ENCODE measurements at regions not wholly inside any gene's neighbourhood (a gene's known extent, or its start where the extent isn't known, plus 50 kb on each side); places are given as distances from the start of the nearest gene placed in this dataset.

DNA sequence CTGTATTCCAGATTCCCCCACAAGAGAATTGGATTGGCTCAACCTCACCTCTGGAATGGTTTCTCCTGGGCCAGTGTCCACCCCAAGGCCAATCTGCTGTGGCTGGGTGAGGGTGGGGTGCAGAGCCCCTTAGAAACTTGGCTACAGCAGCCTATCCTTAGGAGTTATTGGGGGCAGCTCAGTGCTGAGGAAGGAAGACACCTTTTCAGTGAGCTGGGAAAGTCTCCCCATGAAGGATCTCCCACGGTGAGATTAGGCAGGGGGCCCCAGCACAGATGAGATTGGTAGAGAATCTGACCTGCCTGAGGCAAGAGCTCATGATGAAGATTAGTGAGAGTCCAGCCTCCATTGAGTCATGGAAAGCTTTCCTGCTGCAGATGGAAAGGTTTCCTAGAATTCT lies 78.4 kb downstream of the CCDC185 start:
- no peak overlapping the region for H3K4me3 ChIP-seq (ENCODE audit: low read depth, low read length)
- ChIA-PET POLR2A (no interaction called here), CTCF (interaction anchor here (0.9 to 1.0 kb wide), 2 partner anchors 15 to 60 kb away, joined by 3 to 4 read pairs; no protein-coding TSS in a partner anchor)
- no peaks in the 10 kb centered on the region for H3K4me1 ChIP-seq (ENCODE audit: control insufficient read depth, insufficient read depth, low read length)
- no peaks in the 10 kb centered on the region for H3K36me3 ChIP-seq (ENCODE audit: control insufficient read depth in 2 of 2, insufficient read depth in 1 of 2, low read length in 2 of 2)
- no peak overlapping the region for H3K27ac ChIP-seq (ENCODE audit: extremely low read depth, low read depth, low read length)
- TF ChIP-seq ZNF610 (tag by site-specific recombination; IDR thresholded peaks at IDR 0.05; ENCODE audit: borderline replicate concordance) (no peak), SETDB1 (IDR thresholded peaks at IDR 0.05; ENCODE audit: insufficient read length, low read length) (peak; percentile 29)
- TF ChIP-seq, protein P1, sequence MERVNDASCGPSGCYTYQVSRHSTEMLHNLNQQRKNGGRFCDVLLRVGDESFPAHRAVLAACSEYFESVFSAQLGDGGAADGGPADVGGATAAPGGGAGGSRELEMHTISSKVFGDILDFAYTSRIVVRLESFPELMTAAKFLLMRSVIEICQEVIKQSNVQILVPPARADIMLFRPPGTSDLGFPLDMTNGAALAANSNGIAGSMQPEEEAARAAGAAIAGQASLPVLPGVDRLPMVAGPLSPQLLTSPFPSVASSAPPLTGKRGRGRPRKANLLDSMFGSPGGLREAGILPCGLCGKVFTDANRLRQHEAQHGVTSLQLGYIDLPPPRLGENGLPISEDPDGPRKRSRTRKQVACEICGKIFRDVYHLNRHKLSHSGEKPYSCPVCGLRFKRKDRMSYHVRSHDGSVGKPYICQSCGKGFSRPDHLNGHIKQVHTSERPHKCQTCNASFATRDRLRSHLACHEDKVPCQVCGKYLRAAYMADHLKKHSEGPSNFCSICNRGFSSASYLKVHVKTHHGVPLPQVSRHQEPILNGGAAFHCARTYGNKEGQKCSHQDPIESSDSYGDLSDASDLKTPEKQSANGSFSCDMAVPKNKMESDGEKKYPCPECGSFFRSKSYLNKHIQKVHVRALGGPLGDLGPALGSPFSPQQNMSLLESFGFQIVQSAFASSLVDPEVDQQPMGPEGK (tag by site-specific recombination; IDR thresholded peaks at IDR 0.05) = no peak
- no peaks in the 10 kb centered on the region for H3K9me3 ChIP-seq (ENCODE audit: control insufficient read depth, insufficient read depth, low read depth, low read length)

DNA sequence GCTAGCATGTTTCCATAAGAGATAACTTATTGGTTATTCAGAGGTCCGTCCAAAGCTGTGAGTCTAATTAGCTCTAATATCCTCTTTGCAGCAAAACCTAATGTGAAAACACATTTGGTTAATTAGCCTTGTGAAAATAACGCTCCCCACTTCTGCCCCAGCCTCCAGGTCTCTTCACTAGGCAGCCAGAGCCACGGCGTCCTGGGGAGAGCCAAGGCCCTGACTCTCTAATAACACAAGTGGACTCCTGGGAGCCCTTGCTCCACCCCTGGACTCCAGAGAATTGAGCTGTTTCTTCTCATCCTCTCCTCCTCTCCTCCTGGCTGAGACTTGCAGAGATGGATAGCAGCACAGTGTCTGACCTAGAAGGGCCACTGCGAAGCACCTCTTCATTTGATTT lies 78.8 kb downstream of the CCDC185 start:
- no peaks in the 10 kb centered on the region for H3K36me3 ChIP-seq (ENCODE audit: control insufficient read depth in 2 of 2, insufficient read depth in 1 of 2, low read length in 2 of 2)
- H3K27ac ChIP-seq (ENCODE audit: extremely low read depth, low read depth, low read length) = no peak overlapping the region
- no peak overlapping the region for H3K4me3 ChIP-seq (ENCODE audit: low read depth, low read length)
- CTCF ChIA-PET = interaction anchor here (0.6 to 1.0 kb wide), 3 partner anchors 14 to 338 kb away, joined by 3 to 4 read pairs (median 3); no protein-coding TSS in a partner anchor
- no peaks in the 10 kb centered on the region for H3K4me1 ChIP-seq (ENCODE audit: control insufficient read depth, insufficient read depth, low read length)
- TF ChIP-seq, protein P2, sequence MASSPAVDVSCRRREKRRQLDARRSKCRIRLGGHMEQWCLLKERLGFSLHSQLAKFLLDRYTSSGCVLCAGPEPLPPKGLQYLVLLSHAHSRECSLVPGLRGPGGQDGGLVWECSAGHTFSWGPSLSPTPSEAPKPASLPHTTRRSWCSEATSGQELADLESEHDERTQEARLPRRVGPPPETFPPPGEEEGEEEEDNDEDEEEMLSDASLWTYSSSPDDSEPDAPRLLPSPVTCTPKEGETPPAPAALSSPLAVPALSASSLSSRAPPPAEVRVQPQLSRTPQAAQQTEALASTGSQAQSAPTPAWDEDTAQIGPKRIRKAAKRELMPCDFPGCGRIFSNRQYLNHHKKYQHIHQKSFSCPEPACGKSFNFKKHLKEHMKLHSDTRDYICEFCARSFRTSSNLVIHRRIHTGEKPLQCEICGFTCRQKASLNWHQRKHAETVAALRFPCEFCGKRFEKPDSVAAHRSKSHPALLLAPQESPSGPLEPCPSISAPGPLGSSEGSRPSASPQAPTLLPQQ (tag by site-specific recombination; IDR thresholded peaks at IDR 0.05) = no peak
- TF ChIP-seq GLIS2 (tag by site-specific recombination; IDR thresholded peaks at IDR 0.05) (no peak), ZNF560 (tag by site-specific recombination; IDR thresholded peaks at IDR 0.05; ENCODE audit: borderline replicate concordance) (no peak), ZNF174 (tag by site-specific recombination; IDR thresholded peaks at IDR 0.05) (no peak), ZBTB20 (tag by site-specific recombination; IDR thresholded peaks at IDR 0.05) (no peak), ZNF140 (tag by site-specific recombination; IDR thresholded peaks at IDR 0.05) (no peak), ZBTB6 (tag by site-specific recombination; IDR thresholded peaks at IDR 0.05) (no peak), WT1 (tag by site-specific recombination; IDR thresholded peaks at IDR 0.05) (no peak), SP7 (tag by site-specific recombination; IDR thresholded peaks at IDR 0.05) (no peak), PRDM10 (tag by site-specific recombination; IDR thresholded peaks at IDR 0.05) (no peak)
- POLR2A ChIA-PET = no interaction called here
- H3K9me3 ChIP-seq (ENCODE audit: control insufficient read depth, insufficient read depth, low read depth, low read length) = no peaks in the 10 kb centered on the region

Data from HEK293 (cell line).